ENCODE measurements at regions not wholly inside any gene's neighbourhood (a gene's known extent, or its start where the extent isn't known, plus 50 kb on each side); places are given as distances from the start of the nearest gene placed in this dataset.

GRCh38 chr21:15241997-15242736 is 177.4 kb upstream of the NRIP1 start:
- DNase-seq (ENCODE audit: low spot score) = no peak

GRCh38 chr21:15242906-15243305 is 178.1 kb upstream of the NRIP1 start:
- DNase-seq (ENCODE audit: low spot score) = no peak

GRCh38 chr21:15243406-15243805 is 178.6 kb upstream of the NRIP1 start:
- DNase-seq (ENCODE audit: low spot score) = no peak

- DNase-seq (ENCODE audit: low spot score) = no peak
Measured at GRCh38 chr21:15247613-15248012, 182.8 kb upstream of the NRIP1 start.

- DNase-seq (ENCODE audit: low spot score) = no peak
Measured at GRCh38 chr21:15249285-15249993, 184.6 kb upstream of the NRIP1 start.

GRCh38 chr21:15250384-15250783 is 185.6 kb upstream of the NRIP1 start:
- no peak for DNase-seq (ENCODE audit: low spot score)

GRCh38 chr21:15252431-15252830 is 187.6 kb upstream of the NRIP1 start:
- no peak for DNase-seq (ENCODE audit: low spot score)

- no peak for DNase-seq (ENCODE audit: low spot score)
Measured at GRCh38 chr21:15254111-15254510, 189.3 kb upstream of the NRIP1 start.

GRCh38 chr21:15255261-15255660 is 190.5 kb upstream of the NRIP1 start:
- DNase-seq (ENCODE audit: low spot score) = no peak

GRCh38 chr21:15255763-15256162 is 191.0 kb upstream of the NRIP1 start:
- no peak for DNase-seq (ENCODE audit: low spot score)

GRCh38 chr21:15256996-15257395 is 192.2 kb upstream of the NRIP1 start:
- no peak for DNase-seq (ENCODE audit: low spot score)

GRCh38 chr21:15257646-15258045 is 192.8 kb upstream of the NRIP1 start:
- no peak for DNase-seq (ENCODE audit: low spot score)

- no peak for DNase-seq (ENCODE audit: low spot score)
Measured at GRCh38 chr21:15259824-15260223, 195.0 kb upstream of the NRIP1 start.

GRCh38 chr21:15260604-15261003 is 195.8 kb upstream of the NRIP1 start:
- DNase-seq (ENCODE audit: low spot score) = no peak

- DNase-seq (ENCODE audit: low spot score) = no peak
Measured at GRCh38 chr21:15264084-15264665, 199.4 kb upstream of the NRIP1 start.

- no peak for DNase-seq (ENCODE audit: low spot score)
Measured at GRCh38 chr21:15272171-15272570, 207.4 kb upstream of the NRIP1 start.

GRCh38 chr21:15272591-15272990 is 207.8 kb upstream of the NRIP1 start:
- DNase-seq (ENCODE audit: low spot score) = no peak

GRCh38 chr21:15273244-15273643 is 208.4 kb upstream of the NRIP1 start:
- no peak for DNase-seq (ENCODE audit: low spot score)

GRCh38 chr21:15274701-15275485 is 210.1 kb upstream of the NRIP1 start:
- no peak for DNase-seq (ENCODE audit: low spot score)

- no peak for DNase-seq (ENCODE audit: low spot score)
Measured at GRCh38 chr21:15275615-15276235, 210.9 kb upstream of the NRIP1 start.

GRCh38 chr21:15276243-15276642 is 211.4 kb upstream of the NRIP1 start:
- DNase-seq (ENCODE audit: low spot score) = peak; percentile 14

GRCh38 chr21:15277466-15277865 is 212.7 kb upstream of the NRIP1 start:
- no peak for DNase-seq (ENCODE audit: low spot score)
